ENCODE measurements at regions not wholly inside any gene's neighbourhood (a gene's known extent, or its start where the extent isn't known, plus 50 kb on each side); places are given as distances from the start of the nearest gene placed in this dataset.

GRCh38 chr2:5145801-5146200, 546.4 kb upstream of the SOX11 start (continued):
- TF ChIP-seq ZNF580 (CRISPR knock-in tag; IDR thresholded peaks at IDR 0.05; ENCODE audit: borderline replicate concordance, low read depth): no peak
- TF ChIP-seq NR3C1 (CRISPR knock-in tag; IDR thresholded peaks at IDR 0.05): no peak
- TF ChIP-seq SETDB1 (CRISPR knock-in tag; IDR thresholded peaks at IDR 0.05; ENCODE audit: borderline replicate concordance): no peak
- no peak for TF ChIP-seq CC2D1A (CRISPR knock-in tag; IDR thresholded peaks at IDR 0.05)
- no peak for TF ChIP-seq EED (CRISPR knock-in tag; IDR thresholded peaks at IDR 0.05)

GRCh38 chr2:5148392-5149085, 543.6 kb upstream of the SOX11 start:
- FAIRE-seq (no peak), ATAC-seq (no peak), DNase-seq (ENCODE audit: low spot score) (no peak)
- in situ Hi-C loops (cut with HindIII; ENCODE audit: extremely low pct_ligation_motif_present, low pct_unique_long_range_greater_than_20kb) (no loop called here), intact Hi-C loops (cut with micrococcal nuclease; ENCODE audit: unreplicated experiment) (no loop called here)
- peaks cover 90% of the 10 kb centered on the region for H3K9me3 ChIP-seq (ENCODE audit: low read length)
- no peak overlapping the region for H3K4me2 ChIP-seq (ENCODE audit: low read depth, low read length)
- no peaks in the 10 kb centered on the region for H3K4me1 ChIP-seq (ENCODE audit: insufficient read depth, low read length)
- H4K20me1 ChIP-seq (ENCODE audit: insufficient read depth, low read length): no peaks in the 10 kb centered on the region
- peak; percentile 72 to 89; a peak in 3 of 4 replicates for TF ChIP-seq MAFK (conservative IDR thresholded peaks at IDR 0.05 in 1 of 2, IDR thresholded peaks at IDR 0.05 in 1 of 2; ENCODE audit: low read length in 2 of 2)
- TF ChIP-seq UBTF (CRISPR knock-in tag; IDR thresholded peaks at IDR 0.05): no peak
- no peak for TF ChIP-seq ZMAT5 (CRISPR knock-in tag; IDR thresholded peaks at IDR 0.05; ENCODE audit: borderline replicate concordance, low read depth)
- no peak for TF ChIP-seq ZNF414 (CRISPR knock-in tag; IDR thresholded peaks at IDR 0.05)
- TF ChIP-seq DMAP1 (CRISPR knock-in tag; IDR thresholded peaks at IDR 0.05): no peak
- TF ChIP-seq ZFP37 (CRISPR knock-in tag; IDR thresholded peaks at IDR 0.05; ENCODE audit: borderline replicate concordance): no peak
- no peak for TF ChIP-seq ZSCAN25 (CRISPR knock-in tag; IDR thresholded peaks at IDR 0.05)
- TF ChIP-seq MAFF (IDR thresholded peaks at IDR 0.05; ENCODE audit: low read depth, low read length): peak; percentile 79
- no peak for TF ChIP-seq ZNF703 (CRISPR knock-in tag; IDR thresholded peaks at IDR 0.05; ENCODE audit: borderline replicate concordance)
- POLR2A ChIA-PET: no interaction called here
- no peaks in the 10 kb centered on the region for H3K36me3 ChIP-seq (replicated peaks in 1 of 2; ENCODE audit: control insufficient read depth in 1 of 2, insufficient read depth in 2 of 2, low read length in 2 of 2)
- no peaks in the 10 kb centered on the region for H3K79me2 ChIP-seq (ENCODE audit: insufficient read depth, low read length)
- WGBS (ENCODE audit: low lambda C conversion rate): 4% methylated on average over 5 of the region's 5 CpGs
- H2AFZ ChIP-seq (ENCODE audit: low read length): no peak overlapping the region
- no TSS peak for BruUV-seq (replicated peaks)
- H3K9ac ChIP-seq (ENCODE audit: insufficient read depth, low read depth, low read length): no peak overlapping the region
- H3K27me3 ChIP-seq (ENCODE audit: control insufficient read depth in 1 of 2, insufficient read depth in 2 of 2, low read length in 2 of 2): no peaks in the 10 kb centered on the region
- H3K4me3 ChIP-seq (replicated peaks in 1 of 3; ENCODE audit: insufficient read depth in 1 of 3, low read depth in 2 of 3, low read length in 3 of 3): no peak overlapping the region
- CTCF ChIA-PET (ENCODE audit: low intra/inter-chr PET ratio, low total read pairs): no interaction called here
- H3K27ac ChIP-seq (ENCODE audit: extremely low read length, insufficient read depth, low read length): no peak overlapping the region
